ENCODE measurements at regions not wholly inside any gene's neighbourhood (a gene's known extent, or its start where the extent isn't known, plus 50 kb on each side); places are given as distances from the start of the nearest gene placed in this dataset.

GRCh38 chr5:130652176-130652575 lies 512.9 kb downstream of the HINT1 start:
- no peak overlapping the region for H3K27ac ChIP-seq
- no peak overlapping the region for H3K9ac ChIP-seq
- H3K4me2 ChIP-seq (ENCODE audit: unreplicated experiment), result no peak overlapping the region

GRCh38 chr5:130651440-130651839 lies 513.6 kb downstream of the HINT1 start:
- Histone ChIP-seq H3K4me1 (ENCODE audit: insufficient read depth) (no peaks in the 10 kb centered on the region), H3K9me2 (ENCODE audit: insufficient read depth) (no peaks in the 10 kb centered on the region), H3F3A (ENCODE audit: insufficient read depth) (no peaks in the 10 kb centered on the region), H3K27me3 (replicated peaks; ENCODE audit: insufficient read depth) (no peaks in the 10 kb centered on the region), H3K4me3 (no peak overlapping the region), H3K36me3 (ENCODE audit: low read depth) (no peaks in the 10 kb centered on the region), H2AFZ (no peak overlapping the region), H3K9ac (no peak overlapping the region), H4K20me1 (ENCODE audit: insufficient read depth) (no peaks in the 10 kb centered on the region), H3K9me3 (ENCODE audit: low read depth) (no peaks in the 10 kb centered on the region), H3K27ac (no peak overlapping the region), H3K79me2 (ENCODE audit: insufficient read depth) (no peaks in the 10 kb centered on the region), H3K4me2 (ENCODE audit: unreplicated experiment) (no peak overlapping the region)
- TF ChIP-seq EZH2phosphoT487 (IDR thresholded peaks at IDR 0.05; ENCODE audit: insufficient read depth, low read depth) (no peak), EZH2 (IDR thresholded peaks at IDR 0.05; ENCODE audit: insufficient read depth, poor library complexity, severe bottlenecking) (no peak)
- no peak for DNase-seq
- in situ Hi-C loops (cut with MboI), result no loop called here
- 4 to 12% methylated on average over 1 of the region's 1 CpG for whole genome bisulfite sequencing, 2 experiments (ENCODE audit: low coverage in 1 of 2, low lambda C conversion rate in 2 of 2, missing lambda C conversion rate in 2 of 2)

More at GRCh38 chr5:130652176-130652575, 512.9 kb downstream of the HINT1 start:
- Histone ChIP-seq H2AFZ (no peak overlapping the region), H4K20me1 (ENCODE audit: insufficient read depth) (no peaks in the 10 kb centered on the region), H3K36me3 (ENCODE audit: low read depth) (no peaks in the 10 kb centered on the region), H3K79me2 (ENCODE audit: insufficient read depth) (no peaks in the 10 kb centered on the region), H3K9me2 (ENCODE audit: insufficient read depth) (no peaks in the 10 kb centered on the region), H3K4me3 (no peak overlapping the region), H3K4me1 (ENCODE audit: insufficient read depth) (no peaks in the 10 kb centered on the region), H3K9me3 (ENCODE audit: low read depth) (no peaks in the 10 kb centered on the region), H3K27me3 (replicated peaks; ENCODE audit: insufficient read depth) (no peaks in the 10 kb centered on the region), H3F3A (ENCODE audit: insufficient read depth) (no peaks in the 10 kb centered on the region)
- 5 to 10% methylated on average over 2 of the region's 2 CpGs for WGBS, 2 experiments (ENCODE audit: low coverage in 1 of 2, low lambda C conversion rate in 2 of 2, missing lambda C conversion rate in 2 of 2)
- DNase-seq, result no peak
- in situ Hi-C loops (cut with MboI), result no loop called here
- TF ChIP-seq EZH2phosphoT487 (IDR thresholded peaks at IDR 0.05; ENCODE audit: insufficient read depth, low read depth) (no peak), EZH2 (IDR thresholded peaks at IDR 0.05; ENCODE audit: insufficient read depth, poor library complexity, severe bottlenecking) (no peak)

DNA sequence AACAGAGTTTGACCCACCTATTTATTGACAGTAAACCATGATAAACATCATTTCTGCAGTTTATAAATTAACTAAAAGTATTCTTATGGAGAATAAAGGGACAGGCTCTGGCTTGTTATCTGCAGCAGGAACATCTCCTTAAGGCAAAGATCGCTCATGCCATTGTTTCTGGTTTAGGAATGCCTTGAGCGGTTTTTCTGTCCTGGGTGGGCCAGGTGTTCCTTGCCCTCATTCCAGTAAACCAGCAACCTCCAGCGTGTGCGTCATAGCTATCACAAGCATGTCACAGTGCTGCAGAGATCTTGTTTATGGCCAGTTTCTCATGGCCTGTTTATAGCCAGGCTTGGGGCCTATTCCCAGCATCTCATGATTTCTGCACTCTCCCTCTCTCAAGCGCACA lies 521.7 kb downstream of the HINT1 start:
- no peaks in the 10 kb centered on the region for H3K36me3 ChIP-seq (ENCODE audit: low read depth)
- H3K4me2 ChIP-seq (ENCODE audit: unreplicated experiment), result no peak overlapping the region
- H3K27ac ChIP-seq, result no peak overlapping the region
- no peaks in the 10 kb centered on the region for H3K27me3 ChIP-seq (replicated peaks; ENCODE audit: insufficient read depth)
- TF ChIP-seq EZH2 (IDR thresholded peaks at IDR 0.05; ENCODE audit: insufficient read depth, poor library complexity, severe bottlenecking) (no peak), EZH2phosphoT487 (IDR thresholded peaks at IDR 0.05; ENCODE audit: insufficient read depth, low read depth) (no peak)
- no peaks in the 10 kb centered on the region for H4K20me1 ChIP-seq (ENCODE audit: insufficient read depth)
- in situ Hi-C loops (cut with MboI), result no loop called here
- WGBS, 2 experiments (ENCODE audit: low coverage in 1 of 2, low lambda C conversion rate in 2 of 2, missing lambda C conversion rate in 2 of 2), result 30 to 41% methylated on average over 5 of the region's 5 CpGs
- no peak overlapping the region for H3K4me3 ChIP-seq
- no peaks in the 10 kb centered on the region for H3K79me2 ChIP-seq (ENCODE audit: insufficient read depth)
- H3K4me1 ChIP-seq (ENCODE audit: insufficient read depth), result no peaks in the 10 kb centered on the region
- H3K9me2 ChIP-seq (ENCODE audit: insufficient read depth), result no peaks in the 10 kb centered on the region
- DNase-seq, result no peak
- H3F3A ChIP-seq (ENCODE audit: insufficient read depth), result no peaks in the 10 kb centered on the region
- no peak overlapping the region for H2AFZ ChIP-seq
- H3K9ac ChIP-seq, result no peak overlapping the region
- no peaks in the 10 kb centered on the region for H3K9me3 ChIP-seq (ENCODE audit: low read depth)

DNA sequence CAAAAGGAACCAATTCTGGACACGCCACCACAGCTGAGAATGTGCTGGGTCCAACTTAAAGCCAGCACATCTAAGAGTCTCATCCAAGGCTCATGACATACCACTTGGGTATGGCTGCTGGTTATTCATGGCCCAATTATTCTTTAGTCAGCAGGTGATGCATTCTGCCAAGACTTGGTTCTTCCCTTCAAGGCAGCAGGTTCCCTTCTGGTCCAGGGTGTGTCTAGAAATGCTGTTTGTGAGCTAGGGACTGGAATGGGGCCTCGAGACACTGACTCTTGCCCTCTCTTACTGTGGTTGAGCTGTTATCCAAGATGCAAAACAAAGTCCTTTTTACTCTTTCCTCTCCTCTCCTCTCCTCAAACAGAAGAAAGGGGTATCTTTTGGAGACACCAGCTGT lies 522.6 kb downstream of the HINT1 start:
- Histone ChIP-seq H3K27me3 (replicated peaks; ENCODE audit: insufficient read depth) (no peaks in the 10 kb centered on the region), H3K4me1 (ENCODE audit: insufficient read depth) (no peaks in the 10 kb centered on the region), H4K20me1 (ENCODE audit: insufficient read depth) (no peaks in the 10 kb centered on the region), H3K9ac (no peak overlapping the region), H3K4me3 (no peak overlapping the region), H3K9me2 (ENCODE audit: insufficient read depth) (no peaks in the 10 kb centered on the region), H3K4me2 (ENCODE audit: unreplicated experiment) (no peak overlapping the region), H3K27ac (no peak overlapping the region), H3K79me2 (ENCODE audit: insufficient read depth) (no peaks in the 10 kb centered on the region), H3K36me3 (ENCODE audit: low read depth) (no peaks in the 10 kb centered on the region), H2AFZ (no peak overlapping the region), H3K9me3 (ENCODE audit: low read depth) (no peaks in the 10 kb centered on the region), H3F3A (ENCODE audit: insufficient read depth) (no peaks in the 10 kb centered on the region)
- WGBS, 2 experiments (ENCODE audit: low coverage in 1 of 2, low lambda C conversion rate in 2 of 2, missing lambda C conversion rate in 2 of 2), result 6 to 11% methylated on average over 2 of the region's 2 CpGs
- in situ Hi-C loops (cut with MboI), result no loop called here
- DNase-seq, result no peak
- TF ChIP-seq EZH2phosphoT487 (IDR thresholded peaks at IDR 0.05; ENCODE audit: insufficient read depth, low read depth), result no peak
- no peak for TF ChIP-seq EZH2 (IDR thresholded peaks at IDR 0.05; ENCODE audit: insufficient read depth, poor library complexity, severe bottlenecking)

- no peaks in the 10 kb centered on the region for H3K9me2 ChIP-seq (ENCODE audit: insufficient read depth)
- TF ChIP-seq EZH2 (IDR thresholded peaks at IDR 0.05; ENCODE audit: insufficient read depth, poor library complexity, severe bottlenecking), result no peak
- TF ChIP-seq EZH2phosphoT487 (IDR thresholded peaks at IDR 0.05; ENCODE audit: insufficient read depth, low read depth), result no peak
- in situ Hi-C loops (cut with MboI), result no loop called here
Observed at GRCh38 chr5:130627145-130627544, 537.9 kb downstream of the HINT1 start.

More at GRCh38 chr5:130627145-130627544, 537.9 kb downstream of the HINT1 start:
- no peak for DNase-seq
- H3K9ac ChIP-seq, result no peak overlapping the region
- H3K4me2 ChIP-seq (ENCODE audit: unreplicated experiment), result no peak overlapping the region
- no peaks in the 10 kb centered on the region for H4K20me1 ChIP-seq (ENCODE audit: insufficient read depth)
- no peak overlapping the region for H3K4me3 ChIP-seq
- no peaks in the 10 kb centered on the region for H3F3A ChIP-seq (ENCODE audit: insufficient read depth)
- H3K27me3 ChIP-seq (replicated peaks; ENCODE audit: insufficient read depth), result no peaks in the 10 kb centered on the region
- H3K4me1 ChIP-seq (ENCODE audit: insufficient read depth), result no peaks in the 10 kb centered on the region
- no peaks in the 10 kb centered on the region for H3K36me3 ChIP-seq (ENCODE audit: low read depth)
- H3K9me3 ChIP-seq (ENCODE audit: low read depth), result peaks cover 5% of the 10 kb centered on the region
- no peak overlapping the region for H2AFZ ChIP-seq
- no peaks in the 10 kb centered on the region for H3K79me2 ChIP-seq (ENCODE audit: insufficient read depth)
- H3K27ac ChIP-seq, result no peak overlapping the region

All from GM23248 (cell line).